Left kidney (tissue), 1 donor: ENCODE measurements at regions not wholly inside any gene's neighbourhood (a gene's known extent, or its start where the extent isn't known, plus 50 kb on each side); places are given as distances from the start of the nearest gene placed in this dataset.
"Not testable (repeated sequence)": the region's sequence is repeated elsewhere in the genome, so short reads cannot be mapped to it uniquely, and the experiment has no call there.

Source experiments
- DNase-seq: peaks from one replicate; pipeline ENCODE4 v3.0.0-alpha.2; 2013

- DNase-seq, result no peak
Measured at GRCh38 chr11:115627666-115628460, 123.6 kb upstream of the CADM1 start.

GRCh38 chr11:115627071-115627470 lies 122.9 kb upstream of the CADM1 start:
- DNase-seq, result no peak

- no peak for DNase-seq
Measured at GRCh38 chr11:115626414-115626813, 122.2 kb upstream of the CADM1 start.

- DNase-seq, result no peak
Measured at GRCh38 chr11:115625502-115625901, 121.3 kb upstream of the CADM1 start.

GRCh38 chr11:115624065-115624464 lies 119.8 kb upstream of the CADM1 start:
- DNase-seq, result no peak

GRCh38 chr11:115623021-115623451 lies 118.8 kb upstream of the CADM1 start:
- DNase-seq, result peak; percentile 48

GRCh38 chr11:115618428-115618827 lies 114.2 kb upstream of the CADM1 start:
- DNase-seq, result no peak

- no peak for DNase-seq
Measured at GRCh38 chr11:115617767-115618166, 113.6 kb upstream of the CADM1 start.

- DNase-seq, result no peak
Measured at GRCh38 chr11:115616971-115617370, 112.8 kb upstream of the CADM1 start.

- no peak for DNase-seq
Measured at GRCh38 chr11:115613986-115614632, 109.9 kb upstream of the CADM1 start.

GRCh38 chr11:115613004-115613403 lies 108.8 kb upstream of the CADM1 start:
- DNase-seq, result no peak

- DNase-seq, result no peak
Measured at GRCh38 chr11:115612046-115612730, 108.0 kb upstream of the CADM1 start.

GRCh38 chr11:115611343-115611742 lies 107.1 kb upstream of the CADM1 start:
- no peak for DNase-seq

- no peak for DNase-seq
Measured at GRCh38 chr11:115610908-115611307, 106.7 kb upstream of the CADM1 start.

GRCh38 chr11:115610234-115610633 lies 106.0 kb upstream of the CADM1 start:
- not testable (repeated sequence) for DNase-seq

- no peak for DNase-seq
Measured at GRCh38 chr11:115608976-115609375, 104.8 kb upstream of the CADM1 start.

GRCh38 chr11:115607621-115608221 lies 103.5 kb upstream of the CADM1 start:
- no peak for DNase-seq

GRCh38 chr11:115606498-115607220 lies 102.4 kb upstream of the CADM1 start:
- DNase-seq, result no peak

- no peak for DNase-seq
Measured at GRCh38 chr11:115605871-115606497, 101.8 kb upstream of the CADM1 start.

GRCh38 chr11:115605397-115605796 lies 101.2 kb upstream of the CADM1 start:
- DNase-seq, result not testable (repeated sequence)

GRCh38 chr11:115599125-115599524 lies 94.9 kb upstream of the CADM1 start:
- no peak for DNase-seq
